ENCODE measurements at regions not wholly inside any gene's neighbourhood (a gene's known extent, or its start where the extent isn't known, plus 50 kb on each side); places are given as distances from the start of the nearest gene placed in this dataset.

DNA sequence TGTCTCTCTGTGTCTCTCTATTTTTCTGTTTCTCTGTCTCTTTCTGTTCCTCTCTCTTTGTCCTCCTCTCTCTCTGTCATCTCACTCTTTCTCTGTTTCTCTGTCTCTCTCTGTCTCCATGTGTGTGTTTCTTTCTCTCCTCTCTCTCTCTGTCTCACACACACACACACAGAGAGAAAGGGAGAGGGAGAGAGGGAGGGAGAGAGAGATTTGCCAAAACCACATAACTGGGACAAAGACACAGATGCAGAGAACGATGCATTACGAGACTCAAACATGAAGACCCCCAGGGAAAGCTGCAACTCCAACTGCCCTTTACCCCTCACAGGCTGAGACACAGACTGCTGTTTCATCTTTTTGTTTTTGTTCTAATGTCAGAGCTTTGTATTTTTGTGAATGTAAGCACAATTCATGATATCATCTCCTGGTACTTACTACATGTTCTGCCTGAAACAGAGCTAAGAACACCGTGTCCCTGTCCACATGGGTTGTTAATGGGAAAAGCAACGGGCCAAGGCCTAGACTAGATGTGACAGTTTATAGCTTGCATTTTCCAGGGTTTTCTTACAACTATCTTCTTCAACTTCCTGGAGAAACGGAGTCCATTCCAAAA is 177.1 kb upstream of the ARID1B start:
- DNase-seq: no peak

DNA sequence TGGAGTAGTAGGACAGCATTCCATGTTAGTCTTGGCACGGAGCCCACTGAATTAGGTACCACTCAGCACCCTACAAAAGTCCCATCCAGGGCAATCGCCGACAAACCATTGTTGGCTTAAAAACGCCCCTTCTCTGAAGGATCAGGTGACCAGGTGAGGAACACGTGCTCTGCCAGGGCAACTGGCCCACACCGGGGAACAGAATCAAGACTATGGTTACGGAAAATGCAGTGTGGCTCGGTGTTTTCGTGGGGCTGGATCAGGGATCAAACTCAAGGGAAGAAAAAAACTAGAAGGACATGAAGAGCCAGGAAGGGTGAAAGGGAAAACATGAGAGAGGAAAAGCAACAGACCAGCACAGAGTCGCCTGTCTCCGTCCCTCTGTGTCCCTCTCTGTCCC is 177.8 kb upstream of the ARID1B start:
- DNase-seq: no peak

DNA sequence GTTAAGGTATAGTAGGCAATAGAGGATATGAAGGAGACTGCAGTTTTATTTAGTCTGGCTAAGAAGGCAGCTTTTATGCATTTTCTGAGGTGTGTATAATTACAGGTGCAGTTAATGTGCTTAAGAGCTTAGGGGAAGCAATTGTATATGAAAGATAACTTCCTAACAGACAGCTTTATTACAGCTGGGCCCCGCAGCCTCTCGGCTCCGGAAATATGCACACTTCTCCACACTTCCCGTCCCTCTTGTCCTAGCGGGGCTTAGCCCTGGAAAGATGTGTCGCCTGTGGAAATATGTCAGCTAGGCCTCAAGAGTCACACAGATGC is 178.4 kb upstream of the ARID1B start:
- DNase-seq: no peak

DNA sequence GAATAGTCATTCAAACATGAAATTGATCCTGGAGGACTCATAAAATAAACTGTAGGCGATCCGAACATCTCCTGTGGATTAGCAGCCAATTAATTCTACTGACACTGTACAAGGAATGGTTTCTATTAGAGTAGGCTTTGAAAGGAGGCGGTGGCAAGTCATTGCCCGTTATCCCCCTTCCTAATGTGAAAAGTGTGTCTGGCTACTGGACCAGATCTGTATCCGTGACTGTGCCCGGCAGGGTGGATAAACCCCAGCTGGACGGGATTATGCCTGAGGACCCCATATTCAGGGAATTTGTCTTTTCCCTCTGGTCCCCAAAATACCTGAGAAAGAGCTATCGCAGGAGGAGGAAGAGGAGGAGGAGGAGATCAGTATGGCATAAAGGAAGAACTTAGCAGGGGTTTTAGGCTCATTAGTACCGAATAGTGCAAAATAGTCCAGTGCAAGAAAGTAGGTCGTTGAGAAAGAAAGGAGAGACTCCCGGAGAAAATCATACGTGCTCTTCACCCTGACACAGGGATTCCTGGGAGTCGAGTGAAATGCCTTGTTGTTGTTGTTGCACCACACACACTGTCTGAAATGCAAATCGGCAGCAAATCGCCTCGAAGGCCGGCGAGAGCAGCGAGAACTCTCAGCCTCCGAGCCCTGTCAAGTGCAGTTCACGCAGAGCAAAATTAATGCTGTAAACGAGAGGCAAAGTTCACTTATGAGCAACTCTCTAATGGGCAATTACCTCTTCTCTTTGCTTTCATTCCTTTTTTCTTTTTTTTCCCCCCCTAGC is 178.9 kb upstream of the ARID1B start:
- DNase-seq: no peak

DNA sequence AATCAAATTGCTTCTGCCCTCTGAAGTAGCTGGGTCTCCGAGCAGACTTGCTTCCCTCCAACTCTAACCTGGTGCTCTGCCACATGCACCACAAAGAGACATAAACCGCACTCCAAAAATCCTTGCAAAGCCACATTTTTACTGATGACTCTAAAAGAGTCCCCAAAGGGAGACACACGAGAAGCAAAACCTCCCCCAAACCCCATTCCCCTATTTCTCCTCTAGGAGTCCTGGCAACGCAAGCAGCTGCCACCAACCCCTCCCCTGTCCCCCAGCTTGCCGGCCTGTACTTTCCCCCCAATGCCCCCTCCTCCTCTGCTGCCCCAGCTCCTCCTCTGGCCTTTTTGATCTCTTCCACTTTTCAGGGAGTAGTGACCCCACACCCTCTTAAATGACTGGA is 180.1 kb upstream of the ARID1B start:
- no peak for DNase-seq

DNA sequence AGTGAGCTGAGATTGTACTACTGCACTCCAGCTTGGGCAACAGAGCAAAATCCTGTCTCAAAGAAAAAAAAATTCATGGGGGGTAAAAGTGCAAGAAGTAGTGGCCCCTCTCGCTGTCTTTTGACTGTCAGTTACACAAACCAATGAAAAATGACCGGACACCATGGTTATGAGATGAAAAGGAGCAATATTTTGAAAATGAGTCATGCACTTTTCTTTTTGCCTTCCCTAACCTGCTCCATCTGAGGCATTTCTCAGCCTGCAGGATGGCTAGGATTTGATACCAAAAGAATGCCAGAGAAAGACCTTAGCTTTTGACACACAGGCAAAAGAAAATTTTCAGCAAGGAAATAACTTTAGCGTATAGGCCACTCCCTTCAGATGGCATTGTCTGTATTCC is 181.7 kb upstream of the ARID1B start:
- DNase-seq: no peak

DNA sequence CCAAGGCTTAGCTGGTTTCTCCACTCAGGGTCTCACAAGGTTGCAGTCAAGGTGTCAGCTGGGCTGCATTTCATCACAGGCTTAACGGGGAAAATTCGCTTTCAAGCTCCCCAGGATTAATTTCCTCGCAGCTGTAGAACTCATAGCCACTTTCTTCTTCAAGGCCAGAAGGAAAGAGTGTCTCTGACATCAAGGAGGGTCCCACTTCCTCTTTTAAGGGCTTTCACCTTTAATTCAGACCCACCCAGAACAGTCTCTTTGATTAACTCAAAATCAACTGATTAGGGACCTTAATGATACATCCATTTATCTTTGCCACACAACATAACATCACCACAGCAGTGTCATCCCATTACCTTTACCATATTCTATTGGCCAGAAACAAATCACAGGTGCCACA is 183.3 kb upstream of the ARID1B start:
- no peak for DNase-seq

DNA sequence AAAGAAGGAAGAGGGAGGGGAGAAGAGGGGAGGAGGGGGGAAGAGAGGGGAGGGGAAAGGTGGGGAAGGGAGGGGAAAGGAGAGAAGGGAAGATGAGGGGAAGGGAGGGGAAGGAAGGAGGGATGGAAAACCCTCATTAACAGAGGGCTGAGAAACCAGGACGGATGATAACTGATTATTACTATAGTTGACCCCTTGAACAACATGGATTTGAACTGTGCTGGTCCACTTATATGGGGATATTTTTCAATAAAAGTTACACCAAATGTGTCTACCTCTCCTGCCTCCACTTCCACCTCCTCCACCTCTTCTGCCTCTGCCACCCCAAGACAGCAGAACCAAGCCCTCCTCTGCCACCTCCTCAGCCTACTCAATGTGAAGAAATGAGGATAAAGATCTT is 184.1 kb upstream of the ARID1B start:
- no peak for DNase-seq

DNA sequence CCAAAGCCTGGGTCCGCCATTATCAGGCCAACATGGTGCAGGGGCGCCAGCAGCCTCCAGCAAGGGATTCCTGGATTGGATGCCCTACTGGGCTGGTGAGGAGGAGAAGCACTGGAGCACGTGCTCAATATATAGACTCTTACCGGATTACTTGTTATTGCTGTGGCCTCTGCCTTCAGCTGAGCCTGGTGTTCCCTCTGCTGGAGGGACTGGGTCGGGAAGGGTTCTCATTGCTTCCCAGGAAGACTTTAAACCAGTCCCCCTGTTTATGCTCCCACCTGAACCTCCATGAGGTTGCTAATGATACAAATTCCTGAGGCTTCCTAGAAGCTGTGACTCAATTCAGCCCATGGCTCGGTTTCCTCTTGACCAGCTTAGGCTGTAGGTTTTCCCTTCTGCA is 186.7 kb upstream of the ARID1B start:
- no peak for DNase-seq

DNA sequence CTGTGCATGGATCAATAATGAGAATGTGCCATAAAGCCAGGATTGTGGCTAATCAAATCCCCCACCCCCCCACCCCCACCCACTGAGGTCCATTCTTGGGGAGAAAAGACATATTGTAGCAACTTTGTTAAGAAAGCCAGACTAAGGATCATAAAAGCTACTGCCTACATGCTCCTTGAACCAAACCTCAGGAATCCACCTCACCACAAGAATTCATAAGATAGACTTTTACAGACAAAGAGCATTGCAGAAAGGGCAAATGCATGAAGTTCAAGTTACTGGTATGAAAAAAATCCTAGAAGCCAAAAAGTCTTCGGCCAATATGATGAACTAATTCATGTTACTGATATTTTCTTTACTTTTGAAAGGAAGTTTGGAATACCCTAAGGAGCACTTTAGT is 187.9 kb upstream of the ARID1B start:
- no peak for DNase-seq

DNA sequence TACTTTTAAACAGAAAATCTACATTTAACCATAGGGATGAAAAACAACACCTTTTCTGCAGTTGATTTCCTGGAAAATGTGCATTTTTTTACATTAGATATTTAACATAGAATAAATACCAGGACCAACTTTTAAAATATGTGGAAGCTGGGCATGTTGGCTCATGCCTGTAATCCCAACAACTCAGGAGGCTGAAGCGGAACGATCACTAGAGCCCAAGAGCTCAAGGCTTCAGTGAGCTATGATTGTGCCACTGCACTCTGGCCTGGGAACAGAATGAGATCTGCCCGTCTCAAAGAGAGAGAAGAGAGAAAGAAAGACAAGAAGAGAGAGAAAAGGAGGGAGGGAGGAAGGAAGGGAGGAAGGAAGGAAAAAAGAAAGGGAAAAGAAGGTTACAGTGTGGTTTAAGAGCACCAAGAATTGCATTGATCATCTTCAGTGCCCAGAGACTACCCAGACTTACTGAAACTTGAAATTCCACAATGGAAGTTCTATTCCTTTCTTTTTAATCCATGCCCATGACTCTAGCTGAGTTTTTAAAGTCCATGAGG is 189.4 kb upstream of the ARID1B start:
- DNase-seq: no peak

DNA sequence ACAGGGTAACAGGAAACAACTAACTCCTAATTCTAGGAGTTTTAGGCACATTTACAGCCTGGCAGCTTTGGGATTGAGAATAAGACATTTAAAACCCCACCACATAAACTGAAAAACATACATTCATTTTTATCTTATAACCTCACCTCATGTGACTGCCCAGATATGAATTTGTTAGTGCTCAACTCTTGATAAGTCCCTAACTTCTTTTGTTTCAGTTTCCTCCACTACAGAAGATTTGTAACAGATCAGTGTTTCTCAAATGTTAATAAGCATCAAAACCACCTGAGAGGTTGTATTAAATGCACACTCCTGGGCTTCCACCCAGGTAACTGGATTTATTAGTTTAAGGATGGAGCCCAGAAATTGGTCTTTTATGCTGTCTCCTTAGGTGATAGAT is 190.1 kb upstream of the ARID1B start:
- DNase-seq: no peak

DNA sequence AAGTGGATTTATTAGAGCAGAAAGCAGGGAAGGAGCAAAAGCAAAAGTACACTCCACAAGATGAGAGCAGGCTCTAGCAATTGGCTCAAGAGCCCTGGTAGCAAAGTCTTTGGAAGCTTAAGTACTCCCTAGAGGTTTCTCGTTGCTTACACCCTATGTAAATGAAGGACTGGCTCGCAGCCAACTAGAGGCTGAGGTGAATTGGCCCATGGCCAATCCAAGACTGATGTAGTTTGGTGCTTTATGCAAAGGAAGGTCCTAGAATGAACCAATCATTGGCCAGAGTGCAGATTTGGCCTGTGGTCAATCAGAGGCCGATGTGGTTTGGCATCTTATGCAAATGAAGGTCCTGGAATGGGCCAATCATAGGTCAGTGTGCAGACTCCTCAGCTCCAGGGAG is 191.3 kb upstream of the ARID1B start:
- no peak for DNase-seq

DNA sequence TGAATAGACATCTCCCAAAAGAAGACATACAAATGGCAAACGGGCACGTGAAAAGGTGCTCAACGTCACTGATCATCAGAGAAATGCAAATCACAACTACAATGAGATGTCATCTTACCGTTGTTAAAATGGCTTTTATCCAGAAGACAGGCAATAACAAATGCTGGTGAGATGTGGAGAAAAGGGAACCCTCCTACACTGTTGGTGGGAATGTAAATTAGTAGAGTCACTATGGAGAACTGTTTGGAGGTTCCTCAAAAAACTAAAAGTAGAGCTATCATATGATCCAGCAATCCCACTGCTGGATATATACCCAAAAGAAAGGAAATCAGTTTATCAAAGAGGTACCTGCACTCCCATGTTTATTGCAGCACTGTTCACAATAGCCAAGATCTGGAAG is 193.1 kb upstream of the ARID1B start:
- peak; percentile 27 to 31 (median 28) for DNase-seq

DNA sequence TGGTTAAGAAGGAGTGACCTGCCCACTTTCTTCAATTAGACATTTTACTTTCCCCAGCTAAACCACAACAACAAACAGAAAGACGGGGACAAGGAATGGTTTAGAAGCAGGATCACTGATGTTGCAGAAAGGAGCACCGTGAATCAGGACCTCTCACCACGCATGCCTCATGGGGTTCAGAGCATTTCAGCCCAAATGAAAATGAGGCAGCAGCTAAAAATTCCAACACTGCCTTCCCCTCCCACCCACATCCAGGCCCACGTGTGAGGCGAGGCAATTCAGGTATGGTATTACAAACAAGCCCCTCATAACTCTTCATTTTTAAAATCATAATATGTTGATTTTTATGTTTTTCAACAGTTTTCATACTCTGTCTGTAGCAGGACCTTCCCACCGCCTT is 194.1 kb upstream of the ARID1B start:
- no peak for DNase-seq

DNA sequence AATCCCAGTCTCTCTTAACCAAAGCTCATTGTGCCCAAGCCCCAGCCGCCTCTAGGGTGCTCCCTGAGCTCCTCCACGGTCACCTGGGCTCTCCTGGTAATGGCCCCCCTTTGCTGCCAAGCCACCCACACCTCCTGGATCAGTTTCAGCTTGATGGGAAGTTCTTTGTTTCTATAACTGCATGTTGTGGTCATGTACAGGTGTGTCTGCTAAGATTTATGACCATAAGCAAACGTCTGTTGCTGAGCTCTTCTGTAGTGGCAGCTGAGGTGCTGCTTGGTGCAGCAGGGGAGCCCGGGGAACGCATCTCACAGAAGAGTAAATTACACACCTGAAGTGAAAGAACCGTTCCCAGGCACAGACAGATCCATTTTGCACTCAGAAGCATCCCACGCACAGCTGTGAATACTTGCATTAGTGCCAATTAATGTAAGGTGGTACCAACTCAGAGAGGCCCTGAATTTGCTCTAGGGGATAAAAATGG is 194.6 kb upstream of the ARID1B start:
- DNase-seq: no peak

DNA sequence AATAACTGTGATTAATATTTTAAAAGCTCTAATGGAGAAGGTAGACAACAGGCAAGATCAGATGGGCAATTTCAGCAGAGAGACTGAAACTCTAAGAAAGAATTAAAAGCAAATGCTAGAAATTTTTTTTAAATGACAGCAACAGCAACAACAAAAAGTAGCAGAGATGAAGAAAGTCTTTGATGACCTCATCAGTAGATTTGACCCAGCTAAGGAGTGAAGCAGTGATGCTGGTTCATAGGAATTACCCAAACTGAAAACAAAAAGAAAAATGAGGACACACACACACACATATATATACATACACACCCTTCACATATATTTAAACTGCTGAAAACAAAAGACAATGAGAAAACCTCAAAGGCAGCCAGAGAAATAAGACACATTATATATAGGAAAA is 197.6 kb upstream of the ARID1B start:
- DNase-seq: no peak

DNA sequence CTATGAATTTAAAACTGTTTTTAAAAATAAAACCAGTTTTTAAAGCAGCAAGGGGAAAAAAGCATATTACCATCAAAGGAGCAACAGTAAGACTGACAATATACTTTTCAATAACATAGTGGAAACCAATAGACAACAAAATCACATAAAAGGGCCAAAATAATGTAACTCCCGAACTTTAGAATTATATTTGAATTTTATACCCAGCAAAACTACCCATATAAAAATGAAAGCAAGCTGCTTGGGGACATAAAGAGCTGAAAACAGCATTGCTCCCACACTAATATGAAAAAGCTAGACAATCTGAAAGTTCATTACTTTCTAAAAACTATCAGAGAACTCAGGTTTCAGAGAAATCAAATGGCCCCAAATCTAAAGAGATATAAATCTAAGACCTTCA is 199.4 kb upstream of the ARID1B start:
- DNase-seq: no peak

DNA sequence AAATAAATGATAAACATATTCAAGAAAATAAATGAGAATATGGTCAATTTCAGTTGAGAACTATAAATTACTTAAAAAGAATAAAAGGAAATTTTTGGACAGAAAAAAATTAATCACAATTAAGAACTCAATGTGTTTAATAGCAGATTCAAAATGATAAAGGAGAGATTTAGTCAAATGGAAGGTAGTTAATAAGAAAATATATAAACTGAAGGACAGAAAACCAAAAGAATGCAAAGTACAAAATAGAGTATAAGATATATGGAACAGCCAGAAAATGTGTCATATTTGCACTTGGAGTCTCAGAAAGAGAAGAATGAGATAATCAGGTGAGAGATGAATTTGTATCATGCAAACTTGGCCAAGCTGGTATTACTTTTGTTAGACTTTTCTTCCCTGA is 201.8 kb upstream of the ARID1B start:
- DNase-seq: no peak

DNA sequence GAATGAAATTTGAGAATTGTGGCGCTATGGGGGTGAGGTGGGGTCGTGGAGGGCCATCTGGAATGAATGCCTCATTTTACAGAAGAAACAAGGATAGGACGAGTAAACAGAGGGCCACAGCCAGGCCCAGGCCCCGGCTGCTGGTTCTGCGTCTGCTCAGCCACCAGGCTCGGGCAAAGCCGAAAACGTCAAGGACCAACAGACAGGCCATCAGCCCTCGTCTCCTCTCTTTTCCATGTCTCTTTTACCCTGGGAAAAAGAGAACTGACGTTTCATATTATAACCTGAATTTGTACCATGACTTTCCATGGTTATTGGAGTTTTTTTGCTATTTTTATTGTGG is 212.4 kb upstream of the ARID1B start:
- no peak for DNase-seq

DNA sequence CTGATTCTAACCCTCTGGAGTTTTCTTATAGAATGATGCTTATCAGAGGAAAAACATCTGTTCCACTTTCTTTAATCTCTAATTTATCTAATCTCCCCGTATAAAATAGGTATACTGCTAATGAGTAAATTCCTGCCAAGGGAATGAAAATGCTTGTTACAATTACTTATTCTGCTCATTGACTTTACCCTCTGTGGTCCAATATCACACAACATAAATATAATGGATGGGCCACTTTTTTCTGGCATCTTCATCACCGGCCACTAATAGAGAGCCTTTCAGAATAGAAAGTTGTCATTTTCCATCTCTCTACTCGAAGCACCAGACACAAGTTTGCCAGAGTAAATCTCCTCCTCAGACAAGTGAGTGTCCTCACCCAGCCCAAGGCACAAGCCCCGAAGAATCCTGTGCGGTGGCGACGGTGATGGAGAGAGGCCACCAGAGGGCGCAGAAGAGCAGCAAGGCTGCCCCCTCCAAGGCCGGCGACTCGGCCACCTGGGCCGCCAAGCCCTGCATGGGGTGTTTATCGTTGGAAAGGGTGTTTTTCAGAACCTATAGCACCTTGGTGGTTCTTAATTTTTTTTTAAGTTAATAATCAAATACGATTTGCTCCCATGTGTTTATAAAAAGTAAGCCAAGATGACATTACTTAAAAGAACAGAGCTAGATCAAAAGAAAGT is 212.9 kb upstream of the ARID1B start:
- DNase-seq: peak; percentile 71 to 86 (median 80)

DNA sequence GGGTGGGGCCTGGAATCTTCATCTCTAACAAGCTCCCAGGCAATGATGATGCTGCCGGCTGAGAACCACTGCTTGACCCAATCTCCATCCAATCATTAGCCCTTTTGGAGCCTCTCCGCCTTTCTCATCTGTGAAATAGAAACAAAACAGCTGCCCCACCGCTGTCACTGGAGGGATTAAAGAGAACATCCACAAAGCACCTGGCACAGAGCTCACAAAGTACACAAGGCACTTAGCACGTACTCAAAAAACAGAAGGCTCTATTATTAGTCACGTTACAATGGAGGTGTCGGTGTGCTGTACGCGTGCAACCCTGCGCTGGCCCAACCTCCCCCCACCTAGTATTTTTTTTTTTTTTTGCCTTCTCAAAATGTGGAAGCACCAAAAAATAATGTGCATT is 213.5 kb upstream of the ARID1B start:
- DNase-seq: no peak

DNA sequence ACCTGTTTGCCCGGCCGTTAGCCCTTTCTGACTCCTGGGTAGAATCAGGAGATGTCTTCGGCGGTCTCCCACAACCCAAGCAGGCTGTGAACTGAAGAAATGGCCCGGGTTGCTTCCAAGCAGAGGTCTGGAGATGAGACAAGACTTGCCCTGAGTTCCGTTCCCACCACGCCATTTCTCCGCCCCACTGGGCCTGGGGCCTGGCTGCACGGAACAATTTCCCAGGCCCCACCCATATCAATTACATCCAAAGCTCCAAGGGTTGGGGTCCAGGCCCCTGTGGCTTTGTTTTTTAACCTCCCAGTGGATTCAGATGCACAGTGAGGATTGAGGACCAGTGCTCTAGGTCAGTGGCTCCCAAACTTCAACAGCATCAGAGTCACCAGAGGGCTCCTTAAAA is 214.5 kb upstream of the ARID1B start:
- DNase-seq: no peak

DNA sequence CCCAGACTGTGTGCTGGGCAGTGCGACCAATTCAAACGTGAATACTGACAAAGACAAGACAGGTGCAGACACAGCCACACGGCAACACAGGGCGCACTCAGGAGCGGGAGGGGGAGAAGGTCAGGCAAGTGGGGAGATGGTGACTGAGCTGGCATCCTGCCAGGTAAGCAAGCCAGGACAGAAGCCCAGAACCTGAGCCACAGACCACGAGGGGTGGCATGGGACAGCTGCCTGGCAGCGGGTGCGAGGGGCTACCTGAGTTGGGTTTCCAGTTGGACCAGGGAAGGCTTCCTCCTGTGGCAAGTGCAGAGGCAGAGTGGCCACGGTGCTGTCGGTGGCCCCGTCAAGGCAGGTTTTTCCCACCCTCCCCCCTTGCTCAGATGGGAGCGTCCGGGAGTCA is 215.2 kb upstream of the ARID1B start:
- no peak for DNase-seq
